Right lobe of liver (tissue), 6 donors: ENCODE measurements at regions not wholly inside any gene's neighbourhood (a gene's known extent, or its start where the extent isn't known, plus 50 kb on each side); places are given as distances from the start of the nearest gene placed in this dataset.
"Not testable (repeated sequence)": the region's sequence is repeated elsewhere in the genome, so short reads cannot be mapped to it uniquely, and the experiment has no call there.

Source experiments
- ATAC-seq, 4 donors: fragments of 200-7000 bp; cut with Tn5 transposase; one replicate each; pipeline ENCODE4 v1.9.1; 2020; ENCODE audit warnings: mild to moderate bottlenecking in 4 of 4, moderate library complexity in 4 of 4
- DNase-seq, 3 donors: peaks; one replicate each; pipeline ENCODE4 v3.0.0-alpha.2; 2020
- H3K27ac ChIP-seq, 3 donors: fragments of 200-600 bp; one replicate each; pipeline ENCODE4 v1.8.0; 2022
- H3K27me3 ChIP-seq, 2 donors: fragments of 200-600 bp; one replicate each; pipeline ENCODE4 v1.8.0; 2022
- H3K36me3 ChIP-seq, 4 donors: fragments of 200-600 bp; sonication (generic) in 1 of 4; one replicate each; pipeline versions ENCODE4 v1.5.1 to v1.8.0; 2017 to 2022; ENCODE audit warnings: control low read depth in 1 of 4
- H3K4me1 ChIP-seq, 4 donors: fragments of 200-600 bp; sonication (generic) in 1 of 4; one replicate each; pipeline versions ENCODE4 v1.5.1 to v1.8.0; 2017 to 2022; ENCODE audit warnings: control low read depth in 1 of 4
- H3K4me3 ChIP-seq, 3 donors: fragments of 200-600 bp; one replicate each; pipeline ENCODE4 v1.8.0; 2022
- H3K9me3 ChIP-seq, 4 donors: fragments of 200-600 bp; sonication (generic) in 1 of 4; one replicate each; pipeline versions ENCODE4 v1.5.1 to v1.8.0; 2017 to 2022; ENCODE audit warnings: control low read depth in 1 of 4
- POLR2A ChIP-seq: fragments of 450-650 bp; IDR thresholded peaks from one replicate; pipeline ENCODE4 v1.6.1; 2017; ENCODE audit warnings: antibody characterized with exemption, mild to moderate bottlenecking
- WGBS: methylation state at CpG from one replicate; pipeline ENCODE4 v1.1.6; 2018; ENCODE audit warnings: low coverage, low lambda C conversion rate; ENCODE audit not compliant: insufficient coverage; ENCODE audit errors: missing lambda C conversion rate; 5-methylcytosine and 5-hydroxymethylcytosine counted together
- intact Hi-C, 2 donors: fragments of 100-400 bp; cut with DNase I; formaldehyde crosslinking; loops; one replicate each; pipeline versions ENCODE4 v1.11.2 to v1.14.1; 2022
- TF ChIP-seq, protein P1 (sequence below), 4 donors: fragments of 200-600 bp in 3 of 4; fragments of 450-650 bp in 1 of 4; IDR thresholded peaks; one replicate each; pipeline versions ENCODE4 v1.5.1 to v1.8.0; 2016 to 2022; ENCODE audit warnings: antibody characterized with exemption in 4 of 4, mild to moderate bottlenecking in 2 of 4
- donor health status: DM: no; HTN: yes; CAD: no.
- donor health status: DM: no; HTN: no; CAD: no.
- donor health status: DM: no; HTN: no; CAD: no.
- donor health status: DM: no; HTN: yes; CAD: no.
- donor health status: DM: no; HTN: yes; CAD: no.

DNA sequence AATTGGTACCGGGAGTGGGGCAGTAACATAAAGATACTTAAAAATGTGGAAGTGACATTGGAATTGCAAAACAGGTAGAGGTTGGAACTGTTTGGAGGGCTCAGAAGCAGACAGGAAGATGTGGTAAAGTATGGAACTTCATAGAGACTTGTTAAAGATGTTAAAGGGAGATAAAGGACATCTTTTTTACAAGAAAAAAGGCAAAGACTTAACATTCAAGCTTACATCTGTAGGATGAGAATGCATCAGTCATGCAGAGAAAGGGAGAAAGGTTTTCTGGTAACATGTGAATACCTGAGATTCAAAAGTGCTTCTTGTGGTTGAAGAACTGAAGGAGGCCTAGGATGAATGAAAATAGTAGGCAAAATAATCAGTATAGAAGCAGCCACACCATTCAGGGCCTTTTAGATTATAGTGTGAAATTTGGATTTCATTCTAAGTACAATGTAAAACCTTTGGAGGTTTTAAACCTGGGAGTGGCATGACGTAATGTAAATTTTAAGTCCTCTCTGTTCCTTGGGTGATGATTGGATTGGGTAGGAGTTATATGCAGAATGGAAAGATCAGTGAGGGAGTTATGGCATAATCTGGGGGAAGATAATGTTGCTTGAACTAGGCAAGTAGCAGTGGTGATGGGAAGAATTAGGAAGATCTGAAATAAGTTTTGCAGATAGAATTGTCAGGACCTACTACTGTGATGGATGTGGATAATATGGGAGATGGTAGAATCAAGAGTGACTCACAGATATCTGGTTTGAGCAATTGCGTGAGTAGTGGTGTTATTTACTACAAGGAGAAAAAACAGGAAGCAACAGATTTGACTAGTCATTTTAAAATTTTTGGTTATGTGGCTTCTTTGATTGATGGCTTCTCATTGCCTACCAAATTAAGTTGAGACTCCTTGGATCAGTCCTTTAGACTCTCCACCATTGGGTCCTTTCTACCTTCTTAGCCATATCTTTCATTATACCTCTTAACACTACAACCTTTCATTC is 138.7 kb downstream of the VSIG4 start:
- DNase-seq: no peak
- 53% methylated on average over 3 of the region's 3 CpGs for WGBS
- H3K9me3 ChIP-seq: no peaks in the 10 kb centered on the region
- no peak for ATAC-seq
- no peaks in the 10 kb centered on the region for H3K36me3 ChIP-seq
- no peaks in the 10 kb centered on the region for H3K27me3 ChIP-seq
- intact Hi-C loops: no loop called here
- TF ChIP-seq, protein P1, sequence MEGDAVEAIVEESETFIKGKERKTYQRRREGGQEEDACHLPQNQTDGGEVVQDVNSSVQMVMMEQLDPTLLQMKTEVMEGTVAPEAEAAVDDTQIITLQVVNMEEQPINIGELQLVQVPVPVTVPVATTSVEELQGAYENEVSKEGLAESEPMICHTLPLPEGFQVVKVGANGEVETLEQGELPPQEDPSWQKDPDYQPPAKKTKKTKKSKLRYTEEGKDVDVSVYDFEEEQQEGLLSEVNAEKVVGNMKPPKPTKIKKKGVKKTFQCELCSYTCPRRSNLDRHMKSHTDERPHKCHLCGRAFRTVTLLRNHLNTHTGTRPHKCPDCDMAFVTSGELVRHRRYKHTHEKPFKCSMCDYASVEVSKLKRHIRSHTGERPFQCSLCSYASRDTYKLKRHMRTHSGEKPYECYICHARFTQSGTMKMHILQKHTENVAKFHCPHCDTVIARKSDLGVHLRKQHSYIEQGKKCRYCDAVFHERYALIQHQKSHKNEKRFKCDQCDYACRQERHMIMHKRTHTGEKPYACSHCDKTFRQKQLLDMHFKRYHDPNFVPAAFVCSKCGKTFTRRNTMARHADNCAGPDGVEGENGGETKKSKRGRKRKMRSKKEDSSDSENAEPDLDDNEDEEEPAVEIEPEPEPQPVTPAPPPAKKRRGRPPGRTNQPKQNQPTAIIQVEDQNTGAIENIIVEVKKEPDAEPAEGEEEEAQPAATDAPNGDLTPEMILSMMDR (IDR thresholded peaks at IDR 0.05): no peak
- TF ChIP-seq POLR2A: no peak
- H3K4me1 ChIP-seq: no peaks in the 10 kb centered on the region
- H3K27ac ChIP-seq: no peak overlapping the region
- H3K4me3 ChIP-seq: no peak overlapping the region

DNA sequence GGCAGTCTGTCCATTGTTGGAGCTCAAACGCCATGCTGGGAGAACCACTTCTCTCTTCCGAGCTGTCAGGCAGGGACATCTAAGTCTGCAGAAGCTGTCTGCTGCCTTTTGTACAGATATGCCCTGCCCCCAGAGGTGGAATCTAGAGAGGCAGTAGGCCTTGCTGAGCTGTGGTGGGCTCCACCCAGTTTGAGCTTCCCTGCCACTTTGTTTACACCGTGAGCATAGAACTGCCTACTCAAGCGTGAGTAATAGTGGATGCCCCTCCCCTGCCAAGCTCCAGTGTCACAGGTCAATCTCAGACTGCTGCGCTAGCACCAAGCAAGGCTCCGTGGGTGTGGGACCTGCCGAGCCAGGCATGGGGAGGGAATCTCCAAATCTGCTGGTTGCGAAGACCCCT is 145.7 kb downstream of the VSIG4 start:
- WGBS: no CpG with 5 or more reads among the region's 8 CpGs
- intact Hi-C loops: no loop called here
- Histone ChIP-seq H3K27me3 (no peaks in the 10 kb centered on the region), H3K36me3 (no peaks in the 10 kb centered on the region), H3K4me3 (no peak overlapping the region), H3K9me3 (no peaks in the 10 kb centered on the region), H3K4me1 (no peaks in the 10 kb centered on the region), H3K27ac (no peak overlapping the region)
- ATAC-seq (no peak), DNase-seq (no peak)
- TF ChIP-seq, protein P1 (IDR thresholded peaks at IDR 0.05): no peak
- no peak for TF ChIP-seq POLR2A

DNA sequence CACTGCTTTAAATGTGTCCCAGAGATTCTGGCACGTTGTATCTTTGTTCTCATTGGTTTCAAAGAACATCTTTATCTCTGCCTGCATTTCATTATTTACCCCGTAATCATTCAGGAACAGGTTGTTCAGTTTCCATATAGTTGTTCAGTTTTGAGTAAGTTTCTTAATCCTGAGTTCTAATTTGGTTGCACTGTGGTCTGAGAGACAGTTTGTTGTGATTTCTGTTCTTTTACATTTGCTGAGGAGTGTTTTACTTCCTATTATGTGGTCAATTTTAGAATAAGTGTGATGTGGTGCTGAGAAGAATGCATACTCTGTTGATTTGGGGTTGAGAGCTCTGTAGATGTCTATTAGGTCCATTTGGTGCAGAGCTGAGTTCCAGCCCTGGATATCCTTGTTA is 148.1 kb downstream of the VSIG4 start:
- DNase-seq, ATAC-seq, H3K27me3 ChIP-seq, H3K4me1 ChIP-seq, intact Hi-C loops, H3K4me3 ChIP-seq, H3K9me3 ChIP-seq, H3K27ac ChIP-seq, H3K36me3 ChIP-seq: not testable (repeated sequence)
- WGBS: 25% methylated on average over 2 of the region's 2 CpGs

DNA sequence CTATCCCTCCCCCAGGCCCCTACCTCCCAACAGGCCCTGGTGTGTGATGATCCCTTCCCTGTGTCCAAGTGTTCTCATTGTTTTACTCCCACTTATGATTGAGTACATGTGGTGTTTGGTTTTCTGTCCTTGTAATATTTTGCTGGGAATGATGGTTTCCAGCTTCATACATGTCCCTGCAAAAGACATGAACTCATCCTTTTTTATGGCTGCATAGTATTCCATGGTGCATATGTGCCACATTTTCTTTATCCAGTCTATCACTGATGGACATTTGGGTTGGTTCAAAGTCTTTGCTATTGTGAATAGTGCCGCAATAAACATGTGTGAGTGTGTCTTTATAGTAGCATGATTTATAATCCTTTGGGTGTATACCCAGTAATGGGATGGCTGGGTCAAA is 151.7 kb downstream of the VSIG4 start:
- H3K27me3 ChIP-seq, H3K36me3 ChIP-seq, intact Hi-C loops, H3K9me3 ChIP-seq, DNase-seq, H3K27ac ChIP-seq, H3K4me3 ChIP-seq, H3K4me1 ChIP-seq, ATAC-seq: not testable (repeated sequence)
- WGBS: 92% methylated on average over 1 of the region's 1 CpG

DNA sequence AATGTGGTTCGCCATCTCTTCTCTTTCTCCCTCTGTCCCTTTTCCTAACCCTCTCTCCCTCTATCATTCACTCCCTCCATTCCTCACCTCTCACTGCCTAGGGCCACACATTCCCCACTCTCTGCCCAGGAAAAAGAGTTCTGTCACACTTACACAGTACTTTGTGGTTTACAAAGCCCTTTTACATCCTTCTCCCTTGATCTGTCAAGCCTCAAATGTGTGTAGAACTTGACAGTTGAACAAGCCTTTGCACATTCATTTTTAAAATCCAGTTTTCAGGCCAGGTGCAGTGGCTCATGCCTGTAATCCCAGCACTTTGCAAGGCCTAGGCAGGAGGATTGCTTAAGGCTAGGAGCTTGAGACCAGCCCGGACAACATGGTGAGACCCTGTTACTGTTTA is 156.3 kb downstream of the VSIG4 start:
- Histone ChIP-seq H3K27me3 (no peaks in the 10 kb centered on the region), H3K27ac (no peak overlapping the region), H3K9me3 (no peaks in the 10 kb centered on the region), H3K4me3 (no peak overlapping the region), H3K36me3 (no peaks in the 10 kb centered on the region), H3K4me1 (no peaks in the 10 kb centered on the region)
- no peak for TF ChIP-seq POLR2A
- TF ChIP-seq, protein P1 (IDR thresholded peaks at IDR 0.05): no peak
- DNase-seq: no peak
- intact Hi-C loops: no loop called here
- ATAC-seq: no peak
- WGBS: 41% methylated on average over 2 of the region's 2 CpGs
